Peyer's patch (tissue), 4 donors: ENCODE measurements at regions not wholly inside any gene's neighbourhood (a gene's known extent, or its start where the extent isn't known, plus 50 kb on each side); places are given as distances from the start of the nearest gene placed in this dataset.

Experiments
- POLR2A ChIP-seq, 2 donors: fragments of 450-650 bp; IDR thresholded peaks; one replicate each; pipeline ENCODE4 v1.5.1; 2017; ENCODE audit warnings: antibody characterized with exemption in 2 of 2, mild to moderate bottlenecking in 2 of 2, moderate library complexity in 2 of 2
- TF ChIP-seq, protein P1 (sequence below), 6 experiments: fragments of 450-650 bp in 4 of 6; fragments of 200-600 bp in 2 of 6; sonication (generic) in 1 of 6; IDR thresholded peaks; one replicate each; pipeline ENCODE4 v1.5.1; 2017 to 2019; ENCODE audit warnings: antibody characterized with exemption in 6 of 6, mild to moderate bottlenecking in 3 of 6, moderate library complexity in 1 of 6

DNA sequence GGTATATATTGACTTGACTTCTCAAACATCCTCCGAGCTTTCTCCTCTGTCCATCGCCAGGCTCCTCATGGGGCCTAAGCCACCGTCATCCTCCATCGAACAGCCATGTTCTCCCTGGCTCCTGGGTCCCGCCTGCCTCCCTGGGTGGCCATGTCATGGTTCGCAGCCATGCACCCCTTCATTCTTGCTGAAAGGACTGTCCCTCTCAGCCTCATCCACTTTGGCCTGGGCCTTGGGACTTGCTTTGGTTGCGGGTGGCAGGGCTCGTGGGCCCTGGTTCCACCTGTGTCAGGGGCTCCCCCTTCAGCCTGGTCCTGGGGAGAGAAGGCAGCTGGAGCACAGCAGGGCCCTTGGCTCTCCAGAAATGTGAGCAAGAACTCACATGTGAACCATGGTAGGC is 183.8 kb downstream of the KATNAL1 start:
- TF ChIP-seq, protein P1, sequence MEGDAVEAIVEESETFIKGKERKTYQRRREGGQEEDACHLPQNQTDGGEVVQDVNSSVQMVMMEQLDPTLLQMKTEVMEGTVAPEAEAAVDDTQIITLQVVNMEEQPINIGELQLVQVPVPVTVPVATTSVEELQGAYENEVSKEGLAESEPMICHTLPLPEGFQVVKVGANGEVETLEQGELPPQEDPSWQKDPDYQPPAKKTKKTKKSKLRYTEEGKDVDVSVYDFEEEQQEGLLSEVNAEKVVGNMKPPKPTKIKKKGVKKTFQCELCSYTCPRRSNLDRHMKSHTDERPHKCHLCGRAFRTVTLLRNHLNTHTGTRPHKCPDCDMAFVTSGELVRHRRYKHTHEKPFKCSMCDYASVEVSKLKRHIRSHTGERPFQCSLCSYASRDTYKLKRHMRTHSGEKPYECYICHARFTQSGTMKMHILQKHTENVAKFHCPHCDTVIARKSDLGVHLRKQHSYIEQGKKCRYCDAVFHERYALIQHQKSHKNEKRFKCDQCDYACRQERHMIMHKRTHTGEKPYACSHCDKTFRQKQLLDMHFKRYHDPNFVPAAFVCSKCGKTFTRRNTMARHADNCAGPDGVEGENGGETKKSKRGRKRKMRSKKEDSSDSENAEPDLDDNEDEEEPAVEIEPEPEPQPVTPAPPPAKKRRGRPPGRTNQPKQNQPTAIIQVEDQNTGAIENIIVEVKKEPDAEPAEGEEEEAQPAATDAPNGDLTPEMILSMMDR (IDR thresholded peaks at IDR 0.05) = no peak
- no peak for TF ChIP-seq POLR2A (IDR thresholded peaks at IDR 0.05)
